DMS153 (cell line): ENCODE measurements at regions not wholly inside any gene's neighbourhood (a gene's known extent, or its start where the extent isn't known, plus 50 kb on each side); places are given as distances from the start of the nearest gene placed in this dataset.

Experiments used
- DNase-seq: peaks from one replicate; lab custom pipeline; 2025; lab: John Stamatoyannopoulos, UW

DNA sequence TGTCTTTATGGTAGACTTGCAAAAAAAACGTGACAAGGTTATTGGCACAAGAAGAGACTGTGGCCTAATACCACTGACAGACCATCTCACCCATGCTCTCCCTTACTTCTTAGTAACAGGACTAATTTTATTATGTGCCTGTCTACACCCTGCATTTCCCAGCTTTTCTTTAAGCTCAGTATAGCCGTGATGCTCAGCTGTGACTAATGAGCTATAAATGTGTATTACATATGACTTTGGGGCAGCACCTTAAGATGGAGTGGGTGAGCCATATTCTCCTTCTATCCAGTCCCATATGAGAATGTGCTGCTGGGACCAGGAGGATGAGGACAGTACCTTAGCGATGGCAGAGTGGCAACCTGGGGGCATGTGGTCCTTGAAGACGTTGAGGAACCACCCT lies 293.5 kb downstream of the RNF144A start:
- DNase-seq: no peak

- no peak for DNase-seq
Measured at GRCh38 chr2:7225848-7226247, 308.6 kb downstream of the RNF144A start.

DNA sequence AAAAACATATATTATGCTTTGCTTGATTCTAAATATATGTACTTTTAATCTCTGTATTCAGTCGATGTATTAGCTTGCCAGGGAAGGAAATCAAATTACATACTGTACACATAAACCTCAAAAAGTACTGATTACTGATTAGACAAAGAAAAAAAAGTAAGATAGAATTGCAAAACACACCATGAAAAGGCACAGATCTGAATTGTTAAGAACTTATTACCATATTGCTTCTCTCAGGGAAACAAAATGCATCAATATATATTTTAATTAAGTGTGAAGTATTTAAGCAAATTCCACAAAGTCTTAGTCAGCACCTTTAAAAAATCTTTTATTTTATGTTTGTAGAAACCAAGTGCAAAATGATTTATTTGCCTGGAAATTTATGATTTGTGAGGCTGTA lies 309.3 kb downstream of the RNF144A start:
- DNase-seq: no peak

GRCh38 chr2:7233126-7233525 lies 315.9 kb downstream of the RNF144A start:
- no peak for DNase-seq

DNA sequence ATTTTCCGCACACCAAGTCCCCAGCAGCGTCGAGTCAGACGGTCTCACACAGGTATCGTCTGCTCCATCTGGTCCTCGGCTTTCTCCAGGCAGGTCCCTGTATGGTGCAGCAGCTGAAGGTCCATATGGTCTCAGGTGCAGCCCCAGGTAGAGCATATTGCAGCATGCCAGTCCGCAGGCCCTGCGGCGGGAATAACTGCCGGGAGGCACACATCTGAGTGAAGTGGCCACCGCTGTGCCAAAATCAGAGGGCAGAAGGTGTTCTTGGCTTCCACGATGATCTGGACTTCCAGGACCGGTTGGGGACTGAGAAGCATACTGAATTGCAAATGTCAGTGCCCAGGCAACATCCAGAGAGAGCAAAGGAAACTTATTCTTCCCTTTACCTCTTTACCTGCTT lies 320.3 kb downstream of the RNF144A start:
- DNase-seq: no peak

- DNase-seq: no peak
Measured at GRCh38 chr2:7239078-7239477, 321.9 kb downstream of the RNF144A start.

DNA sequence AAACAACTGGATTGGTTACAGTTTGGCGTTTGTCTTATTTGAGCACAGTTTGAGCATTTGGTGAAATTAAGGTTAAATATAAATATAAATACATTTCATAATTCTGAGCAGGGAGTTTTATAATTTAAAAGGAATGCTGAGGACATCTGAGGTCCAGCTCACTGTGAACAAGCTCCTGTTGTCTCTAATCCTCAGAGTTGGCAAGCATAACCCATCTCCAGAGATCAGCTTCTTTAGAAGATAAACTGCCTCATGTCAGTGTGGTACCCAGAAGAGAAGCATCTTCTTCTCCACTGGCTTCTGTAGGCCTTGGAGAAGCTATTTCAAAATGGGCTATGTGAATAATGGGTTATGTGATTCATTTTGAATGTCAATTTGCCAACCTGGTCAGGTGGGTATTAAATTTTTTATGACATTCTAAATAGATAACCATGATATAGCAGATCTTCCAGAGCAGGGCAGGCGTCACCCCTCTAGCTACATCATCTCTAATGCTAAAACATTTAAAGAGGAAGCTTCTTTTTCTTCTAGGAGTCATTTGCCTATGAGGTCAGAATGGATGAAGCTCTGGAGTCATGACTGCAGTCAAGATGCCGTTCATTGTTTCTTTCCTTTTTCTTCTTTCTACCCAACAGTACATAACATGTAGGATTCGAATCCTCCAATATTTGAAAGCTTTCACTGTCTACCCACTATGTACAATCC lies 324.0 kb downstream of the RNF144A start:
- DNase-seq: no peak

DNA sequence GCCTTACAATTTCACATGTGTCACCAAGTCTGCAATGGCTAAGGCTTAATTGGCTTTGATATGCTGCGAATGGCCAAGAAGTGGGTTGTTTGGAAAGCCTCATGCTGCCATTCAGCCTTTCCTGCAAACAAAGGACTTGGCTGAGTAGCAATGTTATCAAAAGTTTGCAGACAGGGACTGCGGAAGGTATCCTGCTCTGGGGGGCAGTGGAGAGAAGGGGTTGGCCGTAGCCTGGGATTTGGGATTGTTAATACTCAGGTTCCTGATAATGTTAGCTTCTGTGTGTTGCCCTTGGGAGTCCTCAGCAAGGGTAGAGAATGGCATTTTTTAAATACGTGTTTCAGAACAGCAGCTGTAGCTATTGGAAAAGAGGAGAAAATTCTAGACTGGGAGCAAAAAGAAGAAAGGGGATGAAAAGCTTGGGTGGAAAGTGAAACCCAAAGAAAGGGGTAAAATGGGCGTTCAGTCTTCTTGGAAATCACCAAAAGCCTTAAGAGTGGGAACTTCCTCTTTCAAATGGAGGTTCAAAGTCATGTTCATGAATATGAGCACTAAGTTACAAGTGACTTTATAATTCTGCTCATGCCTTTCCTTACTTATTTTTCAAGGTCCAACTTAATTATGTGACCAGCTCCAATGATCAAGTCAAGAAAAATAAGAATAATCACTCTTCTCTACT lies 325.1 kb downstream of the RNF144A start:
- DNase-seq: no peak

- DNase-seq: no peak
Measured at GRCh38 chr2:7243276-7243675, 326.1 kb downstream of the RNF144A start.

- DNase-seq: no peak
Measured at GRCh38 chr2:7256377-7256776, 339.2 kb downstream of the RNF144A start.

GRCh38 chr2:7262727-7263126 lies 345.5 kb downstream of the RNF144A start:
- no peak for DNase-seq

DNA sequence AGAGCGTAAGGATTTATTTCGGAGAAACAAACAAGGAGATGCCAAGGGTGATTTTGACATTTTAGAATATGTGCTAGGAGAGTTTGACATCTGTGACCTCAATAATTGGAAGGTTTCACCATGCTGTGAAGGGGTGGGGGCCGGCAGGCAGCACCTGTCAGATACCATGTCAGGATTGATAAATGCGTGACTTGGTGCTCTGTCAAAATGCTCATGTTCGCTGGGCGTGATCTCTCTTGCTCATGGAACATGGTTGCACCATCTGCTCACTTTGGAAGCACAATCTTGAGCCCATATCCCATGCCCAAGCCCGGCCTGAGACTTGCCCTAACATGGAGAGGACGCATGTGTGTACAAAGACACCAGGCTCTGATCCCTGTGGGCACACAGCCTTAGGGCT lies 347.6 kb downstream of the RNF144A start:
- no peak for DNase-seq

- DNase-seq: no peak
Measured at GRCh38 chr2:7265286-7265685, 348.1 kb downstream of the RNF144A start.

DNA sequence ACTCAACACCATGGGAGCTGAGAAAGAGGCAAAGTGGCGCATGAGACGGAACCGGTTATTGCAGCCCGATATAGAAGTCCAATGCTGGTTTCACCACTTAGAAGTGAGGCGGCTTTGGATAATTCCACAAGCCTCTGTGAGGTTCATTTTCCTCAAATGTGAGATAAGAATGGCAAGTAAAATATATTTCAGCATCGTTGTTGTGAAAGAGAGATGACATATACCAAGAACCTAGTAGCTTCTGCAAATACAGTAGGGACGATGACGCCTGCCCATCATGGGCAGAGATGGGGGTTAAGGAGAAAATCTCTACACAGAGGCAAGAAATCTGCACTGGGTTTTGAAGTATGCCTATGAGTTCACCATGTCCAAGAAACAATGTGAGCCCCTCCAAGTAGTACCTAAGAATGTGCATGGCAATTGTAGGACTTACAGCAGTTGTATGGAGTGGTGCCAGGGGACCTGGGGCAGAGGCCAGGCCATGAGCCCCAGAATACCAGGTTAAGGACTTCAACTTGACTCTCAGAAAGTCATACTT lies 352.0 kb downstream of the RNF144A start:
- no peak for DNase-seq

DNA sequence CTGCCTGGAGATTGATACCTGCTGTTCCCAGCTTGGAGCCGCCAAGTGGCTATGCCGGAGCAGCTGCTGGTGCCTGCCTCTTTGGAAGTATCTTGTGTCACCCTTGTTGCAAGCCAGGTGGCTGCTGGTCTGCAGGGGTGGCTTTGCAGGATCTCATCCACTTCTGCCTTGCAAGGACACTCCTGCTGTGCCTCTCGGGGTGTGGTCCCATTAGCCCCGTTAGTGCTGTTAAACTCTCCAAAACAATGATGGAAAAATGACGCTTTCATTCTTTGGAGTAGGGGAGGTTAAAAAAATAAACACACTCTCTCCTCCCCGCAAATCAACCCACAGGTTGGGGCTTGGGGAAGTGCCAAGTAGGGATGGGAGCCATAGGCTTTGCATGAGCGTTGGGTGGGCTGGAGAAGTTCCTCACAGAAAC lies 352.8 kb downstream of the RNF144A start:
- DNase-seq: peak; percentile 65

- no peak for DNase-seq
Measured at GRCh38 chr2:7272210-7272609, 355.0 kb downstream of the RNF144A start.

DNA sequence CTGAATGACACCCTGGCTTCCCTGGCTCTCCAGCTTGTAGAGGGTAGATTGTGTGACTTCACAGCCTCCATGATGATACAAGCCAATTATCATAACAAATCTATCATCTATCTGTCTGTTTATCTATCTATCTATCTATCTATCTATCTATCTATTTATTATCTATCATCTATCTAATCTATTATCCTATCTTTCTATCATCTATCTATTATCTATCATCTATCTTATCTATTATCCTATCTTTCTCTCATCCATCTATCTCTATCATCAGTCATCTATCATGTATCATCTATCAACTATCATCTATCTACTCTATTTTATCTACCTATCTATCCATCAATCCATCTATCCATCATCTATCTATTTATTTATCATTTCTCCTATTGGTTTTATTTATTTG lies 361.8 kb downstream of the RNF144A start:
- no peak for DNase-seq

DNA sequence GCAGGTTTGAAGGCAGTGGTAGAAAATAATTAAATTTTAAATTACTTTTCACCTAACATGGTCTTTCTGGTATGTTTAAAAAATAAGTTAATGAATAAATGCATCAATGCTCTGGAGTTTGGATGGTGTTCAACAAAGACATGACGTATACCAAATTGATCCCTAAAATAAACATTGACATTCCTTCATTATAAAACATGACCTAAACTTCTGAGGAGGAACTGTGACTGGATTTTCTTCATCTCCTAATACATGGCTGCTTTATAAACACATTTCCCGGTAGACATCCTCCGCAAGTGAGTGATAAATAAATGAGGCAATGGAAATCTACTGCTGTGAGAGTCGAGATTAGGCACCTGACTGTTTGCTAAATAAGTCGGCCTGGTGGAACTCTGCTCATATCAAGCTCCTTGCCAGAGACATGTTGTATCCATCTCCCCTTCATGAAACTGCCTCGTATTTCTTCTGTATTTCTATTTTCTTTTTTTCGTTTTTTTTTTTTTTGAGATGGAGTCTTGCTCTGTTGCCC lies 362.3 kb downstream of the RNF144A start:
- no peak for DNase-seq

- DNase-seq: no peak
Measured at GRCh38 chr2:7280790-7281189, 363.6 kb downstream of the RNF144A start.

- DNase-seq: no peak
Measured at GRCh38 chr2:7281231-7282201, 364.3 kb downstream of the RNF144A start.

GRCh38 chr2:7286120-7286519 lies 368.9 kb downstream of the RNF144A start:
- DNase-seq: no peak

- no peak for DNase-seq
Measured at GRCh38 chr2:7288484-7288883, 371.3 kb downstream of the RNF144A start.
